ENCODE measurements at regions not wholly inside any gene's neighbourhood (a gene's known extent, or its start where the extent isn't known, plus 50 kb on each side); places are given as distances from the start of the nearest gene placed in this dataset.
"Not testable (repeated sequence)": the region's sequence is repeated elsewhere in the genome, so short reads cannot be mapped to it uniquely, and the experiment has no call there.

- no peaks in the 10 kb centered on the region for H3K36me3 ChIP-seq (ENCODE audit: control insufficient read depth, insufficient read depth, low read length)
- H3K27me3 ChIP-seq (ENCODE audit: control insufficient read depth, insufficient read depth, low read length), result peaks cover 15% of the 10 kb centered on the region
- TF ChIP-seq, protein P1, sequence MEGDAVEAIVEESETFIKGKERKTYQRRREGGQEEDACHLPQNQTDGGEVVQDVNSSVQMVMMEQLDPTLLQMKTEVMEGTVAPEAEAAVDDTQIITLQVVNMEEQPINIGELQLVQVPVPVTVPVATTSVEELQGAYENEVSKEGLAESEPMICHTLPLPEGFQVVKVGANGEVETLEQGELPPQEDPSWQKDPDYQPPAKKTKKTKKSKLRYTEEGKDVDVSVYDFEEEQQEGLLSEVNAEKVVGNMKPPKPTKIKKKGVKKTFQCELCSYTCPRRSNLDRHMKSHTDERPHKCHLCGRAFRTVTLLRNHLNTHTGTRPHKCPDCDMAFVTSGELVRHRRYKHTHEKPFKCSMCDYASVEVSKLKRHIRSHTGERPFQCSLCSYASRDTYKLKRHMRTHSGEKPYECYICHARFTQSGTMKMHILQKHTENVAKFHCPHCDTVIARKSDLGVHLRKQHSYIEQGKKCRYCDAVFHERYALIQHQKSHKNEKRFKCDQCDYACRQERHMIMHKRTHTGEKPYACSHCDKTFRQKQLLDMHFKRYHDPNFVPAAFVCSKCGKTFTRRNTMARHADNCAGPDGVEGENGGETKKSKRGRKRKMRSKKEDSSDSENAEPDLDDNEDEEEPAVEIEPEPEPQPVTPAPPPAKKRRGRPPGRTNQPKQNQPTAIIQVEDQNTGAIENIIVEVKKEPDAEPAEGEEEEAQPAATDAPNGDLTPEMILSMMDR (IDR thresholded peaks at IDR 0.05; ENCODE audit: insufficient read depth, low read length, poor library complexity, severe bottlenecking), result no peak
- H3K4me3 ChIP-seq (ENCODE audit: low read depth, low read length), result no peak overlapping the region
- DNase-seq (ENCODE audit: low read depth), result no peak
These were observed 75.2 kb upstream of the CTDP1 start for GRCh38 chr18:79604205-79604912.

GRCh38 chr18:79604913-79605880 lies 74.4 kb upstream of the CTDP1 start:
- peaks cover 11% of the 10 kb centered on the region for H3K27me3 ChIP-seq (ENCODE audit: control insufficient read depth, insufficient read depth, low read length)
- H3K36me3 ChIP-seq (ENCODE audit: control insufficient read depth, insufficient read depth, low read length), result no peaks in the 10 kb centered on the region
- no peak for DNase-seq (ENCODE audit: low read depth)
- TF ChIP-seq, protein P1 (IDR thresholded peaks at IDR 0.05; ENCODE audit: insufficient read depth, low read length, poor library complexity, severe bottlenecking), result no peak
- H3K4me3 ChIP-seq (ENCODE audit: low read depth, low read length), result no peak overlapping the region

GRCh38 chr18:79606071-79606470 lies 73.5 kb upstream of the CTDP1 start:
- not testable (repeated sequence) for H3K36me3 ChIP-seq (ENCODE audit: control insufficient read depth, insufficient read depth, low read length); H3K4me3 ChIP-seq (ENCODE audit: low read depth, low read length); DNase-seq (ENCODE audit: low read depth); H3K27me3 ChIP-seq (ENCODE audit: control insufficient read depth, insufficient read depth, low read length)

- DNase-seq (ENCODE audit: low read depth), result no peak
- no peaks in the 10 kb centered on the region for H3K36me3 ChIP-seq (ENCODE audit: control insufficient read depth, insufficient read depth, low read length)
These were observed 72.8 kb upstream of the CTDP1 start for GRCh38 chr18:79606621-79607331.

GRCh38 chr18:79607361-79607952 lies 72.1 kb upstream of the CTDP1 start:
- TF ChIP-seq, protein P1 (IDR thresholded peaks at IDR 0.05; ENCODE audit: insufficient read depth, low read length, poor library complexity, severe bottlenecking), result no peak
- no peak for DNase-seq (ENCODE audit: low read depth)
- Histone ChIP-seq H3K4me3 (ENCODE audit: low read depth, low read length) (no peak overlapping the region), H3K27me3 (ENCODE audit: control insufficient read depth, insufficient read depth, low read length) (peaks cover 9% of the 10 kb centered on the region), H3K36me3 (ENCODE audit: control insufficient read depth, insufficient read depth, low read length) (no peaks in the 10 kb centered on the region)

More at GRCh38 chr18:79606621-79607331, 72.8 kb upstream of the CTDP1 start:
- Histone ChIP-seq H3K27me3 (ENCODE audit: control insufficient read depth, insufficient read depth, low read length) (peaks cover 9% of the 10 kb centered on the region), H3K4me3 (ENCODE audit: low read depth, low read length) (no peak overlapping the region)
- TF ChIP-seq, protein P1 (IDR thresholded peaks at IDR 0.05; ENCODE audit: insufficient read depth, low read length, poor library complexity, severe bottlenecking), result no peak
